ENCODE measurements at regions not wholly inside any gene's neighbourhood (a gene's known extent, or its start where the extent isn't known, plus 50 kb on each side); places are given as distances from the start of the nearest gene placed in this dataset.

- H3K9me2 ChIP-seq (ENCODE audit: insufficient read depth, low read length), result no peaks in the 10 kb centered on the region
- TF ChIP-seq SMC3 (conservative IDR thresholded peaks at IDR 0.05; ENCODE audit: poor library complexity), result no peak
- TF ChIP-seq CTCF (IDR thresholded peaks at IDR 0.05; ENCODE audit: poor library complexity, severe bottlenecking), result no peak
- TF ChIP-seq POLR2AphosphoS5 (IDR thresholded peaks at IDR 0.05), result no peak
- no peak for TF ChIP-seq TAF1 (IDR thresholded peaks at IDR 0.05; ENCODE audit: low read depth)
- TF ChIP-seq MXI1 (conservative IDR thresholded peaks at IDR 0.05; ENCODE audit: poor library complexity, severe bottlenecking), result no peak
- TF ChIP-seq RAD21 (conservative IDR thresholded peaks at IDR 0.05), result no peak
- TF ChIP-seq EP300 (conservative IDR thresholded peaks at IDR 0.05; ENCODE audit: poor library complexity, severe bottlenecking), result no peak
- no peak for TF ChIP-seq EZH2 (IDR thresholded peaks at IDR 0.05; ENCODE audit: borderline replicate concordance, insufficient read depth, low read length, poor library complexity, severe bottlenecking)
- no peak for TF ChIP-seq REST (IDR thresholded peaks at IDR 0.05; ENCODE audit: borderline replicate concordance)
- no peak overlapping the region for H3K4me3 ChIP-seq (ENCODE audit: low read length)
- H3K27me3 ChIP-seq (ENCODE audit: insufficient read depth, low read depth, low read length), result no peaks in the 10 kb centered on the region
- H3K4me2 ChIP-seq (ENCODE audit: low read length), result no peak overlapping the region
- no peaks in the 10 kb centered on the region for H4K20me1 ChIP-seq (ENCODE audit: insufficient read depth)
- no peak overlapping the region for H3K27ac ChIP-seq (ENCODE audit: low read length)
- no peak overlapping the region for H3K9ac ChIP-seq (ENCODE audit: low read length)
- no peaks in the 10 kb centered on the region for H3K9me3 ChIP-seq (ENCODE audit: low read length)
- no peaks in the 10 kb centered on the region for H3F3A ChIP-seq (ENCODE audit: insufficient read depth, low read length, poor library complexity, severe bottlenecking)
- H3K79me2 ChIP-seq (replicated peaks; ENCODE audit: insufficient read depth, low read length), result no peaks in the 10 kb centered on the region
- no peaks in the 10 kb centered on the region for H3K36me3 ChIP-seq (ENCODE audit: insufficient read depth, low read length)
- no peak overlapping the region for H2AFZ ChIP-seq (ENCODE audit: low read depth, low read length)
Observed at GRCh38 chr1:30037251-30038118, 685.9 kb downstream of the MATN1 start.

GRCh38 chr1:30036666-30037065, 686.7 kb downstream of the MATN1 start:
- TF ChIP-seq REST (IDR thresholded peaks at IDR 0.05; ENCODE audit: borderline replicate concordance) (no peak), SMC3 (conservative IDR thresholded peaks at IDR 0.05; ENCODE audit: poor library complexity) (no peak), RAD21 (conservative IDR thresholded peaks at IDR 0.05) (no peak), POLR2AphosphoS5 (IDR thresholded peaks at IDR 0.05) (no peak), CTCF (IDR thresholded peaks at IDR 0.05; ENCODE audit: poor library complexity, severe bottlenecking) (no peak), MXI1 (conservative IDR thresholded peaks at IDR 0.05; ENCODE audit: poor library complexity, severe bottlenecking) (no peak), EP300 (conservative IDR thresholded peaks at IDR 0.05; ENCODE audit: poor library complexity, severe bottlenecking) (no peak), EZH2 (IDR thresholded peaks at IDR 0.05; ENCODE audit: borderline replicate concordance, insufficient read depth, low read length, poor library complexity, severe bottlenecking) (no peak), TAF1 (IDR thresholded peaks at IDR 0.05; ENCODE audit: low read depth) (no peak)

More at GRCh38 chr1:30036666-30037065, 686.7 kb downstream of the MATN1 start:
- Histone ChIP-seq H3K36me3 (ENCODE audit: insufficient read depth, low read length) (no peaks in the 10 kb centered on the region), H3K79me2 (replicated peaks; ENCODE audit: insufficient read depth, low read length) (no peaks in the 10 kb centered on the region), H3K4me2 (ENCODE audit: low read length) (no peak overlapping the region), H3K9ac (ENCODE audit: low read length) (no peak overlapping the region), H2AFZ (ENCODE audit: low read depth, low read length) (no peak overlapping the region), H3K9me2 (ENCODE audit: insufficient read depth, low read length) (no peaks in the 10 kb centered on the region), H3K27me3 (ENCODE audit: insufficient read depth, low read depth, low read length) (no peaks in the 10 kb centered on the region), H3K9me3 (ENCODE audit: low read length) (no peaks in the 10 kb centered on the region), H3F3A (ENCODE audit: insufficient read depth, low read length, poor library complexity, severe bottlenecking) (no peaks in the 10 kb centered on the region), H3K4me3 (ENCODE audit: low read length) (no peak overlapping the region), H3K27ac (ENCODE audit: low read length) (no peak overlapping the region), H4K20me1 (ENCODE audit: insufficient read depth) (no peaks in the 10 kb centered on the region)

All from neural cell (in vitro differentiated cells).